HEK293 (cell line): ENCODE measurements at regions not wholly inside any gene's neighbourhood (a gene's known extent, or its start where the extent isn't known, plus 50 kb on each side); places are given as distances from the start of the nearest gene placed in this dataset.

Source experiments
- CTCF ChIA-PET: fragments of 350-600 bp; formaldehyde crosslinking; extraction: SDS; loops from one replicate; lab custom pipeline; 2021; ENCODE audit warnings: antibody characterized with exemption; lab: Yijun Ruan, JAX
- POLR2A ChIA-PET: fragments of 300-600 bp; formaldehyde crosslinking; extraction: SDS; loops from one replicate; lab custom pipeline; 2020; ENCODE audit warnings: antibody characterized with exemption, inconsistent platforms; lab: Yijun Ruan, JAX
- H3K27ac ChIP-seq: fragments of 200-500 bp; sonication (Bioruptor generic); 2 replicates; pipeline ENCODE4 v1.5.1; 2014; ENCODE audit warnings: low read depth, low read length, control low read depth, inconsistent platforms; ENCODE audit errors: extremely low read depth
- H3K36me3 ChIP-seq, 2 experiments: fragments of 200-500 bp in 1 of 2; sonication (Bioruptor generic) in 1 of 2; 1 replicate in 1 of 2; 2 replicates in 1 of 2; pipeline ENCODE4 v1.5.1; 2014 to 2017; ENCODE audit warnings: inconsistent platforms in 2 of 2, low read length in 2 of 2; ENCODE audit not compliant: control insufficient read depth in 2 of 2, insufficient read depth in 1 of 2
- H3K4me1 ChIP-seq: fragments of 200-500 bp; sonication (Bioruptor generic); 2 replicates; pipeline ENCODE4 v1.5.1; 2014; ENCODE audit warnings: mild to moderate bottlenecking, low read length, inconsistent platforms; ENCODE audit not compliant: control insufficient read depth, insufficient read depth
- H3K4me3 ChIP-seq: 2 replicates; pipeline ENCODE4 v1.5.1; 2011; ENCODE audit warnings: low read depth, mild to moderate bottlenecking, control low read depth, low read length, moderate library complexity
- H3K9me3 ChIP-seq: fragments of 200-500 bp; sonication (Bioruptor generic); 2 replicates; pipeline ENCODE4 v1.5.1; 2014; ENCODE audit warnings: low read depth, low read length, inconsistent platforms; ENCODE audit not compliant: control insufficient read depth, insufficient read depth
- FEZF1 ChIP-seq: fragments of 450-650 bp; formaldehyde crosslinking; IDR thresholded peaks from 2 replicates; pipeline ENCODE4 v1.5.1; 2016; ENCODE audit warnings: missing biosample characterization, missing genetic modification characterization
- GLIS2 ChIP-seq: fragments of 450-650 bp; formaldehyde crosslinking; IDR thresholded peaks from 2 replicates; pipeline ENCODE4 v1.5.1; 2016; ENCODE audit warnings: missing biosample characterization, missing genetic modification characterization
- KLF10 ChIP-seq: fragments of 450-650 bp; IDR thresholded peaks from 2 replicates; pipeline ENCODE4 v1.5.1; 2018; ENCODE audit warnings: missing biosample characterization, mild to moderate bottlenecking, missing genetic modification characterization
- ZBTB11 ChIP-seq: fragments of 450-650 bp; formaldehyde crosslinking; conservative IDR thresholded peaks from 2 replicates; pipeline ENCODE4 v1.5.1; 2016; ENCODE audit warnings: low read depth, missing biosample characterization, missing genetic modification characterization
- ZBTB21 ChIP-seq: fragments of 450-650 bp; formaldehyde crosslinking; IDR thresholded peaks from 2 replicates; pipeline ENCODE4 v1.5.1; 2017; ENCODE audit warnings: missing biosample characterization, missing genetic modification characterization
- ZEB2 ChIP-seq: fragments of 450-650 bp; formaldehyde crosslinking; IDR thresholded peaks from 2 replicates; pipeline ENCODE4 v1.5.1; 2016; ENCODE audit warnings: missing biosample characterization, missing genetic modification characterization
- ZIC2 ChIP-seq: fragments of 450-650 bp; formaldehyde crosslinking; IDR thresholded peaks from 2 replicates; pipeline ENCODE4 v1.5.1; 2016; ENCODE audit warnings: missing biosample characterization, missing genetic modification characterization
- ZNF121 ChIP-seq: fragments of 450-650 bp; formaldehyde crosslinking; IDR thresholded peaks from 2 replicates; pipeline ENCODE4 v1.5.1; 2016; ENCODE audit warnings: missing biosample characterization, missing genetic modification characterization
- ZNF138 ChIP-seq: fragments of 450-650 bp; formaldehyde crosslinking; IDR thresholded peaks from 2 replicates; pipeline ENCODE4 v1.5.1; 2016; ENCODE audit warnings: missing biosample characterization, missing genetic modification characterization, borderline replicate concordance
- ZNF184 ChIP-seq: fragments of 450-650 bp; IDR thresholded peaks from 2 replicates; pipeline ENCODE4 v1.5.1; 2018; ENCODE audit warnings: missing biosample characterization, mild to moderate bottlenecking, missing genetic modification characterization
- ZNF223 ChIP-seq: fragments of 450-650 bp; formaldehyde crosslinking; IDR thresholded peaks from 2 replicates; pipeline ENCODE4 v1.5.1; 2016; ENCODE audit warnings: missing biosample characterization, missing genetic modification characterization
- ZNF280C ChIP-seq: fragments of 450-650 bp; formaldehyde crosslinking; IDR thresholded peaks from 2 replicates; pipeline ENCODE4 v1.5.1; 2016; ENCODE audit warnings: missing biosample characterization, missing genetic modification characterization
- ZNF394 ChIP-seq: fragments of 450-650 bp; formaldehyde crosslinking; IDR thresholded peaks from 2 replicates; pipeline ENCODE4 v1.5.1; 2016; ENCODE audit warnings: missing biosample characterization, missing genetic modification characterization, mild to moderate bottlenecking, moderate library complexity, borderline replicate concordance
- ZNF416 ChIP-seq: fragments of 450-650 bp; formaldehyde crosslinking; IDR thresholded peaks from 2 replicates; pipeline ENCODE4 v1.5.1; 2016; ENCODE audit warnings: missing biosample characterization, missing genetic modification characterization
- ZNF510 ChIP-seq: fragments of 450-650 bp; formaldehyde crosslinking; IDR thresholded peaks from 2 replicates; pipeline ENCODE4 v1.5.1; 2018; ENCODE audit warnings: mild to moderate bottlenecking, missing genetic modification characterization, missing biosample characterization; ENCODE audit not compliant: insufficient replicate concordance
- ZNF549 ChIP-seq: fragments of 450-650 bp; IDR thresholded peaks from 2 replicates; pipeline ENCODE4 v1.5.1; 2018; ENCODE audit warnings: missing biosample characterization, missing genetic modification characterization, mild to moderate bottlenecking, inconsistent platforms, moderate library complexity
- ZNF561 ChIP-seq: fragments of 450-650 bp; IDR thresholded peaks from 2 replicates; pipeline ENCODE4 v1.5.1; 2018; ENCODE audit warnings: missing biosample characterization, missing genetic modification characterization, borderline replicate concordance
- ZNF610 ChIP-seq: fragments of 450-650 bp; formaldehyde crosslinking; IDR thresholded peaks from 2 replicates; pipeline ENCODE4 v1.5.1; 2016; ENCODE audit warnings: missing biosample characterization, missing genetic modification characterization, borderline replicate concordance
- ZNF843 ChIP-seq: fragments of 450-650 bp; formaldehyde crosslinking; IDR thresholded peaks from 2 replicates; pipeline ENCODE4 v1.5.1; 2016; ENCODE audit warnings: missing biosample characterization, missing genetic modification characterization

- POLR2A ChIA-PET = no interaction called here
- H3K9me3 ChIP-seq = no peaks in the 10 kb centered on the region
- H3K27ac ChIP-seq = no peak overlapping the region
- no peaks in the 10 kb centered on the region for H3K4me1 ChIP-seq
- CTCF ChIA-PET = no interaction called here
- no peaks in the 10 kb centered on the region for H3K36me3 ChIP-seq
- H3K4me3 ChIP-seq = no peak overlapping the region
- no peak for TF ChIP-seq ZNF561
- TF ChIP-seq ZNF510 = no peak
- no peak for TF ChIP-seq ZNF610 (tag by site-specific recombination)
- TF ChIP-seq ZNF223 (tag by site-specific recombination) = no peak
- TF ChIP-seq ZNF394 (tag by site-specific recombination) = no peak
- TF ChIP-seq KLF10 (tag by site-specific recombination) = no peak
- no peak for TF ChIP-seq GLIS2
- TF ChIP-seq ZNF121 = no peak
- TF ChIP-seq ZNF138 (tag by site-specific recombination) = no peak
- no peak for TF ChIP-seq ZBTB11 (tag by site-specific recombination)
- no peak for TF ChIP-seq ZIC2 (tag by site-specific recombination)
- TF ChIP-seq FEZF1 (tag by site-specific recombination) = no peak
- TF ChIP-seq, all 188 proteins: peak for 0
Observed at GRCh38 chr13:38173403-38173802, 176.2 kb upstream of the UFM1 start.

GRCh38 chr13:38167164-38167822, 182.4 kb upstream of the UFM1 start:
- H3K4me3 ChIP-seq = no peak overlapping the region
- no peaks in the 10 kb centered on the region for H3K36me3 ChIP-seq
- TF ChIP-seq ZBTB21 (tag by site-specific recombination) (no peak), ZNF416 (no peak), ZEB2 (tag by site-specific recombination) (no peak), ZNF843 (no peak), ZNF280C (no peak), ZNF184 (tag by site-specific recombination) (no peak), ZNF549 (tag by site-specific recombination) (no peak)
- TF ChIP-seq, all 188 proteins: peak for 0
- CTCF ChIA-PET = interaction anchor here (0.6 kb wide), 1 partner anchor 90 kb away, joined by 3 read pairs; no protein-coding TSS in a partner anchor
- Histone ChIP-seq H3K9me3 (no peaks in the 10 kb centered on the region), H3K4me1 (no peaks in the 10 kb centered on the region), H3K27ac (no peak overlapping the region)
- POLR2A ChIA-PET = no interaction called here
